T1000 (cell line): ENCODE measurements at regions not wholly inside any gene's neighbourhood (a gene's known extent, or its start where the extent isn't known, plus 50 kb on each side); places are given as distances from the start of the nearest gene placed in this dataset.

Source experiments
- DNase-seq: peaks from one replicate; lab custom pipeline; 2025; ENCODE audit warnings: mixed read lengths; lab: John Stamatoyannopoulos, UW

DNA sequence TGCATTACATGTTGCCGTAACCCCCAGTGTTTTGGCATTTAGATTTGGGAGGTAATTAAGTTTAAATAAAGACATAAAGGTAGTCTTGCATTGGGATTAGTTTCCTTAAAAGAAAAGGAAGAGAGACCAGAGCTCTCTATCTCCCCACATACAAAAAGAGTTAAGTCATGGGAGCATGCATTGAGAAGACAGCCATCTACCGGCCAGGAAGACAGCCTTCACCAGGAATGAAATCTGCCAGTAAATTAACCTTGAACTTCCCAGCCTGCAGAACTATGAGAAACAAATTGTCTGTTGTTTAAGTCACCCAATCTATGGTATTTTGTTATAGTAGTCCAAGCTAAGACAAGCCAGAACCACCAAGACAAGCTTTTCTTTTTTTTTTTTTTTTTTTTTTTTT, 567.0 kb upstream of the CDH18 start:
- DNase-seq, result no peak

DNA sequence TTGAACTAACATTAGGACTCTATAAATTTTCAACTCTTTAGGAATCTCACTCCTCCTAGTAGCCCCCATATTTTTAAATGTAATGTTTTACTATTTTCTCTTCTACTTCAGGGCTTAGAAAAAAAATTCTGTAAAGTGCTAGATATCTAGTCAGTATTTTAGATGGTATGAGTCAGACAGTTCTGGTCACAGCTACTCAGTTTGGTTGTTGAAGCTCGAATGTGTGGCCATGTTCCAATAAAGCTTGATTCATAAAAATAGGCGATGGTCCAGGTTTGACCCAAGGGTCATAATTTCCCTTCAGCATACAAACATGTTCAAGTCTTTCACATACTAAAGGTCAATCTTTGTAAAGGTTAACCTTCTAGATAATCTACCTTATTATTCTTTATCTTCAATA, 566.0 kb upstream of the CDH18 start:
- DNase-seq, result no peak

DNA sequence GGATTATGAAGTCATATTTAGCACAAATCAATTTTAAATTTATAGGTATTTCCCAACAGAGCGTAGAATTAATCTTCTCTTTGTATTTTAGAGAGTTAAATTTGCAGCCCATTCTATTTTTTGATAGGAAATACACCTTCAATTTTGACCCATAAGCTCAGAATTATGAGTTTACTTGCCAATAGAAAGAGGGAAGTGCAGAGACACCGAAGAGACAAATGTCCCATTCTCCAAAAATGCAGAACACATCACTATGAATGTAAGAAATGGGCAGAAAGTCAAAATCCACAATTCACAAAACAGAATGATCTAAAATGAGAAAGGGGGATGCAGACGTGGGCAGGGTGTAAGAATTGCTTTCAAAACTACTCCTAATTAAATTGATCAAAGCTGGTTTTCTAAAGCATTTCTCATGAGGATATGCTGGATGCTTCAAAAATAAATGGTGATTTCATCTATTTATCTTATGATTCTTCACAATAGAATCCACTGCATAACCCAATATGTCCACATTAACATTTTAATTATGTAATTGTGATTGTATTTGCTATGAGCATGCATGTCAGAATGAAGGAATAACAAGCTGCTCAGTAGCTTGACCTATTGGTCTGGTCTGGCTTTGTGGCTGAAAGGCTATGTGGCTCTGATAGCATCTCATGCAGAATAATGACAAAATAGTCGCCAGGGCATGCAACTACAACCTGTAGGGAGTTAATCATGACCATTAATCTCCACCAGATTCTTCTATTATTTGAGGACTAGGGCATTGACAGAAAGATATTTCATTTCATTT, 550.1 kb upstream of the CDH18 start:
- DNase-seq, result no peak

DNA sequence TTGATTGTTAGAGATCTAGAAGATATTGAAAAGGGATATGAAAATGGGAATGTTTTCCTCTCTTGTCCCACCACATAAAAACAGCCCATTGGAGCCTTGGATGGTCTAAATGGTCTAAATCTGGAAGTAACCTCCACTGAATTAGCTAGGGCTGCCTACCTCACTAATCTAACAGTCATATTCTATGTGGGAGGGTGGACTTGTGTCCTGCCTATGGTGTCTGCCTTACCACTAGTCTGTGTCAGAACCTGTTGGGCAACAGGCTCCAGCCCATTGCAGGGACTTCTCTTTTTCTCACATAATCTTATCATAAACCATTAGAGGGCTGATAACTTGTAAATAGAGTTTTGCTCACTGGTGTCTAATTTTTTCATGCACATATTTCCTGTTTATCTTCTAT, 548.8 kb upstream of the CDH18 start:
- no peak for DNase-seq

DNA sequence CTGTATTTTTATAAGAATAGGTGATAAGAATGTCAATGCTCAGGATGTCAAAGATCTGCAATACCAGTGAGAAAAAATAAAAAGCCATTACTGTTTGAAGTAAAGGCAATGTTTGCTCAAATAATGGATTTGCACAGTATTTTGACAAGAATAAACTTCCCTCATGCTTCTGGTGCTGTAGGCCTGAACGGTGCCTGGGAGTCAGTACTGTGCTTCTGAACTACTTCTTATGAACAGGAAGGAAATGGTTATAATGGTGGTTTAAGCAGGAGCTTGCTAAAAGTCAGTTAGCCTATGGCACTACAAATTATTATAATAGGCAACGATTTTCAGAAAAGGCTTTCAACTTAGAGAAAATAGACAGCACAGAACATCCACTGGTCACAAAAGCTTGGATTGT, 548.3 kb upstream of the CDH18 start:
- no peak for DNase-seq

DNA sequence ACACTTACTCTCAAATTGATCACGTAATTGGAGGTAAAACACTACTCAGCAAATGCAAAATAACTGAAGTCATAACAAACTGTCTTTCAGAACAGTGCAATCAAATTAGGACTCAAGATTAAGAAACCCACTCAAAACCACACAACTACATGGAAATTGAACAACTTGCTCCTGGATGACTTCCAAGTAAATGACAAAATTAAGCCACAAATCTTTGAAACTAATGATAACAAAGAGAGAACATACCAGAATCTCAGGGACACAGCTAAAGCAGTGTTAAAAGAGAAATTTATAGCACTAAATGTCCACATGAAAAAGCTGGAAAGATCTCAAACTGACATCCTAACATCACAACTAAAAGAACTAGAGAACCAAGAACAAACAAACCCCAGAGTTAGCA, 540.5 kb upstream of the CDH18 start:
- DNase-seq, result no peak

DNA sequence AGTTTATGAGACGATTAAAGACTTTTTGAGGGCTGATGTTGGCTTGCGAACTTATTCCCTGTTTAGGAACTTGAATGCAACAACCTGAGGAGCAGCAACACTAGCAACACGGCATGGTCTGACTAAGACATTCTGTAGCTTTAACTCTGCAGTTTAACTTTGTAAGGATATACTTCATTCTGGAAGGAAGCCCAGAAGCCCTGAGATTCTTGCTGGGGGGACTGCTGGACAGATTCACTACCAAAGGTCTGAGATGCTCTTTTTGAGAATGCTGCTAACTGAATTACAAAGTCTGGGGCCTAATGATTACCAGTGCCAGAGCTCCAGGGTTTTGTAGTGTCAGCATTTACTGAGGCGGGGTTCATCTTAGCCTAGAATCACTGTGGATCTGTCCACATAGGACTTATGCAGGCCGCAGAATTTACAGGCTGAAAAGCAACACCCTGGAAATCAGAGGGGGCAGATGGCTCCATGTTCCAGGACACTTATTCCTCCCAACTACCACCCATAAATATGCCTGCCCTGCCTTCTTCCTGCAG, 537.1 kb upstream of the CDH18 start:
- DNase-seq, result no peak

DNA sequence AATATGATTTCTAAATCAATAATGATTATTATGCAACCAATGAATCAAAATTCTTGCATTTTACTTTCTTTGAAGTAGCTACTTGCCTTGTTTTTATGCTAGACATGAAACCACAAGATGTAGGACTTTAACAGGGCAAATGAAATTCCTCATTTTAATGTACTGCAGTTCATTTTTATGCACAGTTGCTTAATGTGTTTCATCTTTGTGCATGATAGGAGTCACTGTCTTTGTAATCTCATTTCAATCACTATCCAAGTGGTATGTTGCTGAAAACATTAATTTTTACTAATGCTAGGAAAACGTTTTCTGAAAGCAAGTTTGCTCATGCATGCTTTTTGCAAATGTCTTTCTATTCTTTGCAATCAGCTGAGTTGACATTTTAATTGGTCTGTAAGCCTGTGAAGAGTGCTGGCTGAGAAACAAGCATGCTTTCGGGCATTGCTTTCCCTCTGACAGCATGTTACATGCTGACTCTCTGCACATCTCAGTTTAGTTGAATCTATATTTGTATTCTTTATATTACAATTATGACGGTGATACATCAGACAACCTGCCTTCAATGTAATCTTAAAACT, 535.0 kb upstream of the CDH18 start:
- DNase-seq, result no peak

DNA sequence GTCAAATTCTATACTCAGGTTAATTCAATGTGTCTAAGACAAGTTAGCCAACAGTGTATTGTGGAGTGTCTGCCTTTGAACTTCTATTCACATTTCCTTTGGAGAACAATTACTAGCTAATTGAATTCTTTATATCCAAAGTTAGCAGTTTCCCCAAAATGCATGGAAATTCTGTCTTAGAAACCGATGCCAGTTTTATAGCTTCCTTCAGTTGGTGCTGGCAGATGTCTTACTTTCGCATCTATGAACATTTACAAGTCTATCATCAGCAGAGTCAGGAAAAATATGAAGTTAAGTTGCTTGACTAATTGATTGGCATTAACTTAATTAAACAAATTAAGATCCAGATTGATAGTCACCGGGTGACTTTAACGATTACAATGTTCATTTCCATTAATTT, 527.6 kb upstream of the CDH18 start:
- no peak for DNase-seq

DNA sequence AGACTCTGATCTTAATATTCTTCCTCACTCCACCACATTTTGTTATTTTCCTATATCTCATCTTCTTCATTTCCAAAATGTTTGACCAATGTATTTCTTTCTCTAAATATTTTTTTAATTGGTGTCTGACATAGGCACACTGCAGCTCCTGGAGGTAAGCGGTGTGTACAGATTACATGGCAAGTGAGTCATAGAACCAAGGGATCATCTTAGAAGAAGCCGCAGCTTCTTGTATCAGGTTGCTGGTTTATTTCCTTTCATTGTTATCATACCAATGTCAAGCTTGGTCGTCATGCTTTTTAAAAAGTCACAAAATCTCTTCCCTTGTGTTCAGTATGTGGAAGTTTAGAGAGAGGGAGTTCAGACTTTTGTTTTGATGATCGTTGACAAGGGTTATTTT, 526.1 kb upstream of the CDH18 start:
- no peak for DNase-seq

DNA sequence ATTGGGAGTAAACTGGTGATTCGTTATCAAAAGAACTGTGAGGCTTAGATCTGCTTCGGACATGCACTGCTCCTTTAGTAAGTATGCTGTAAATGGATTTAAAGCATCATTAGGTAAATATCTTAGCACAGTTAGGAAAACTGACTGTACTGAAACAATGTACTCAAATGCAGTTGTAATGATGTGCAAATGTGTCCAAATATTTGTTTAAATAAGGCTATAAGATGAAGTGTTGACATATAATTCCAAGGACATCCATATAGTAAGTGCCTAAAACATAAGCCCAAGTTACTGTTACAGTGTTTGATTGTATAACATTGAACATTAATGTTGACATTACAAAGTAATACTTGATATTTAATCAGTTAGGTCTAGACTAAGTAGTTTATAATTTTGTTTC, 512.5 kb upstream of the CDH18 start:
- no peak for DNase-seq

DNA sequence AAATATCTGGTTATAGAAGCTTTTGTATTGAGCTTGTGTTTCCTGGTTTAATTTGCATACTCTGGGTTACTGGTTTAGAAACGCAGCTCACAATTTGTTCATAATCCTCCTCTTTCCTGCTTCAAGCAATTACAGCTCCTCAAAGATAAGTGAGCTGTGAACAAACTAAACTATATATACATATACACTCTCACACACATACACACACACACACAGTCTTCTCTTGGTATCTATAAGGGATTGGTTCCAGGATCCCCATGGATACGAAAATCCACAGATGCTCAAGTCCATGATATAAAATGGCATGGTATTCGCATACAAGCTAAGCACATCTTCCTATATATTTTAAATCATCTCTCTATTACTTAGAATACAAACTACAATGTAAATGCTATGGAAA, 510.9 kb upstream of the CDH18 start:
- DNase-seq, result no peak

DNA sequence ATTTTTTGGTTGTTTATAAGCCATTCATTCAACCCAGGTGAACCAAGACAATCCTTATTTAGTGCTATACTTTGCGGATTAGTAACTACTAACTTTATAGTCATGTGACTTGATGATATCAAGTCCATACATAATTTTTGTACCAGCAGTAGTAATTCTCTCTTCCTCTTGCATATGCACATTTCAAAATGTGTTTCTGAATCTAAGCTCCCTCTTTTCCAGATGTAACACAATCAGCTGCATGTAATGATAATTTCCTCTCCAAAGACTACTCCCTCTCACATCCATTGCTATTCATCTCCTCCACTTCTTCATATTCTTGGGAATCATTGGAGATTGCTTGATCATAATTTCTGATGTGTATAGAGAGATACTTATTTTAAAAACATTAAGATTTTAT, 510.1 kb upstream of the CDH18 start:
- no peak for DNase-seq

DNA sequence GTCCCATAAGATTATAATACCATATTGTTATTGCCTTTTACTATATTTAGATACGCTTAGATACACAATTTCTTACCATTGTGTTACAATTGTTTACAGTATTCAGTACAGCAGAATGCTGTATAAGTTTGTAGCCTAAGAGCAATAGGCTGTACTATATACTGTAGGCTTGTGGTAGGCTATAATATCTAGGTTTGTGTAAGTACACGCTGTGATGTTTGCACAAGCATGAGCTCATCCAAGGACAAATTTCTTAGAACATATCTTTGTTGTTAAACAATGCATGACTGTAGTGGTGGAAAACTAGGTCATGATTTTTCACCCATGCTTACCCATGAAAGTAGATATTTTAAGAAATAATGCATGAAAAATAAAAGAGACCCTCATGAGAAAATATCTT, 509.4 kb upstream of the CDH18 start:
- no peak for DNase-seq

DNA sequence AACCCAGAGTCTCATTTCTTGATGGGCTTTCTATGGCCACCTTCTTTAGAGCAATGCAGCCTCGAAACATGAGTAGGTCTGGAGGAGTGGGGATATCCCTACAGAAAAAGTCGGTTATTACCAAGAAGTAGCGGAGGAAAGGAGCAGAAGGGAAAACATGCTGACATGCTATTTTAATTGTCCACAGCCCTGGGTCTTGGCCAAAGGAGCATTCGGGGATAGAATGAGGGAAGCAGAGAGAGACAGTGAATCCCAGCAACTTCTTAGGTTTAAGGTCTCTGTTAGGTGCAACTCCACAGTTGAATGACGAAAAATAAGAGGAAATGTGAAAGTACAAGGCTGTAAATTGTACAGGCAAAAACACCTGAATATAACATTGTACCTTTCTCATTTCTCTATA, 506.7 kb upstream of the CDH18 start:
- no peak for DNase-seq

DNA sequence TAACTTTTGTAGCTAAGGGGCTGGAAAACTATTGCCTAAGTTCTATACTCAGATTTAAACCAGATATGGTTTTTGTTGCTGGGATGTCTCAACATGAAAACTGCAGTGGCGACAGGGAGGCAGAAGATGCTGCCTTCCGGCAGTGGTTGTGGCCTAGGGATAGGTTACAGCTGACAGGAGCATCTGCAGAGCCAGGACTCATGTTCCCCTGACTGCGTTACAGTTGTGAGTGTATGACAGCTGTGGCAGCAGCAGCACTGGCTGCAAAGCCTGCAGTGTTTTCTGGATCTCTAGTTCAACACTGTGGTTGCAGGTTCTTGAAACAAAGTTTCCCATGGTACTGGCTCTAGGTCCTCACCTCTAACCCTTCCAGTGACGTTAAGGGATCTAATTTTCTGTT, 498.8 kb upstream of the CDH18 start:
- no peak for DNase-seq

DNA sequence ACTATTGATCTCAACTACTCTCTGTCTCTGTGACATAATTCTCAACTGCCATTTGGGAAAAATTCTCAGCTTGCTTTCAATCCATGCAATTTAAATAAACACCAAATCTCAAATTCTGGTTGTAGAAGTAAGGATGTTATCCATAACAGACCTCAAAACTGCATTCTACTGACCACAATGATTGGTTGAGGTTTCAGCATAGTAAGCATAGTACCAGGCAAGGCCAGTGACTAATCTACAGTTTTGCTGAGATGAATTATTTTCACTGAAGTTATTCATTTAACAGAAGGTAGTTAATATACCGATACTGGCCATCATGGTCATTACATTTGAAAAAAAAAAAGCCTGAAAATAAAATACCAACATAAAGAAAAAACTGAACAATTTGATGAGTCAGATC, 488.0 kb upstream of the CDH18 start:
- no peak for DNase-seq

DNA sequence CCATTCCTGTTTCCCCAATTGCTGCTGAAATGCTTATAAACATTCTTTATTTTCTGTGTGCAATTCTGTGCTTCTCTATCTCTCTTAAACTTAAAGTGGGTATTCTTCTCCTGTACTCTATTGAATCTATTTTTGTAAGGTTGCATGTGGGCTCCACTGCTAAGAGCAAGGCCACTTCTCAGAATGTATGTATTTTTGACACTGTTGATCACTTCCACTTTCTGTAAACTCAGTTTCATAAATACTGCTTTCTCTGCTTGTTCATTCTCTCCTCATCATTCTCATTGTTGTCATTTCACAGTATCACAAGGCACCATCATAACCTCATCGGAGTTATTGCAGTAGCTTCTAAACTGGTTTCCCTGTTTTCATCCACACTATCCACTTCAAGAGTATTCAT, 483.0 kb upstream of the CDH18 start:
- DNase-seq, result no peak

DNA sequence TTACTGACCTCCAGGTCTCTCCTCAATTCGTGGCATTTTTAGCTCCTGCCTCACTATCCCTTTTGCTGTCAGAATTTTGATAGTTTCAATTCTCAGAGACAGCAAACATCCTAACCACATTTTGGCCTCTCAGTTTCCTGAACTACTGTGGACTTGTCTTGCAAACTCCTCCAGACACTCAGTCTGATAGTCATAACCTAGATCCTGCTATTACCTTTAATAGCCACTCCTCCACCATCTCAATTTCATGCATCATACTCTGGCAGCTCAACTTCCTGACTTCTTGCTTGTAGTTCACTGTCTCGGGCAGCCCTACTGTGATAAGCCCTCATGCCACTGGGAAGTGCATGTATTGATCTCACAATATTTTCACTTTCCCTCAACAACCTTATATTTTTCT, 481.8 kb upstream of the CDH18 start:
- DNase-seq, result no peak

DNA sequence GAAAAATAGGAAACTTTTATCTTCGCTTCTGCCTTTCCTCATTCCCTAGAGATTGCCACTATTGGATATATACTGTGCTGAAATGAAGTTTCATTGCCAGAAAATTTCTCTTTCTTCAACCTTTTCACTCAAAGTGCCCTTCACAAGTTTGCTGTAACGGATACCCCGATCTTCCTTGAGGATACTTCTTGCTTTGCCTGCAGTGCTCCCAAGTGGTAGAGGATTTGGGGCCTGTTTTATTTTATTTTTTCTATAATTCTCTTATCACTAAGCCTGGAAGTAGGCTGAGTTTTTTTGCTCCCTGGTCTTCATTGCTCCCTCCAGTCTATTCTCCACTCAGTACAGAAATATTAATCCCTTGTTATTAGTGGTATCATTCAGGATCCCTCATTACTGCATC, 481.4 kb upstream of the CDH18 start:
- DNase-seq, result no peak

DNA sequence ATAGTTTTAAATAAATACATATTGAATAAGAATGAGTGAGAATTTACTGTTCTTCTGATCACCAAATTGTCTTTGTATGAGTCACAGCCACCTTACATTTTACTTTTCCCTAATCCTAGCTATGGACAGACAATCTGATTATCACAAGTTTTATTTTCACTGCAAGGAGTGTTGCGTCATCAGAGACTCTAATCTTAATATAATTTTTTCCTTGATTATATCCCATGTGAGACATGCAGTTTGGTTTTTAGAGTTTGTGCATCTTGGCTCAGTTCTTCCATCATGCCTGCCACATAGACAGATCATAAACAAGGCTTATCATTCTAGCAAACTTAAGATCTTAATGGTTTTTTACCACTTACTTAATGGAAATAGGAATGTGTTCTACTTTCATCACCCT, 478.5 kb upstream of the CDH18 start:
- no peak for DNase-seq

DNA sequence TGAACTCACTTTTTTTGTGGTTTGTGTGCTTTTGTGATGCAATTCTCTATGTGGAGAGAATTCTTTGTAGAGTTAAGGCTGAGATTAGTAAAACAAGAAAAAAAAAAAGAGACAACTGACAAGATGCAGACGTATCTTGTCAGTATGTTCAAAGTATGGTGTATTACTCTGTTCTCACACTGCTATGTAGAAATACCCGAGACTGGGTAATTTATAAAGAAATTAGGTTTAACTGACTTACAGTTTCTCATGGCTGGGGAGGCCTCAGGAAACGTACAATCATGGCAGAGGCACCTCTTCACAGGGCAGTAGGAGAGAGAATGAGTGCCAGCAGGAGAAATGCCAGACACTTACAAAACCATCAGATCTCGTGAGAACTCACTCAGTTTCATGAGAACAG, 475.2 kb upstream of the CDH18 start:
- DNase-seq, result no peak

DNA sequence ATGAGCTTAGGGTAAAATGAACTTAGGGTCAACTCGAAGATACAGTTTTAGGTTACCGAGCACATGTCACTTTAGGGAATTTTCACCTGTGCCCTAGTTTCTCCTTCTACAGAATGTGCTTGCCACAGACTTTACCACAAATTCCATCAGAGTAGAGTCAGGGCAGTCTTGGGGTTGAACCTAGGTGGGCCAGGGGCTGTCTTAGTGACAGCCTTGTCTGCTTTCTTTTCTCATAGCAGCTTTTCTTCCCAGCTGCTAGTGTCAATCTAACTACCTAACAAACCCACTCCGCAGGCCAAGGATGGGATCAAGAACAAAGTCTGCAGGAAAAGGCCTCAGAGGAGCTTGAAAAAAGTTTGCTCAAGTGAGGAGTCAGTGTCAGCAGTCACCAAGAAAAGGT, 458.1 kb upstream of the CDH18 start:
- DNase-seq, result no peak

DNA sequence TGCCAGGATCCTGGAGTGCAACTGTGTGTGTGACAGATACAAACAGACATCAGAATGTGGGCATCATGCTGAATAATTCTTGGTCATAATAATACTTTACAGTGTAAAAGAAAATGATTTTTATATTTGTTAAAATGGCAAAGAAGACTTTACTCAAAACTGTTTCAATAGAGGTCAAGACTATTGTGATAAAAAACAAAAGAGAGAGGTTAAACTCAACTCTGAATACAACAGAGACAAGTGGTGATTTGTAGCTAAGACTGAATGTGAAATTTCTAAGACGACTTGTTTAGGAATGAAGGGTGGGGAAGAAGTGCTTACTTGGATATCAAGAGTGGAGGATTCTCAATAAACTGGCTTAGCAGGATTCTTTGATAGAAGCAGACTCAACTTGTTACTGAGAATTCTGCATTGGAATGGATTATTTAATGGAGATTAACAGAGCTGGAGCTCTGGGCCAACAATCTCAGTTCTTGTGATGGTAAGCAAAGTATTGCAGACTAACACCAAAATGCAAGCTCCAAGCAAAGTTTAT, 457.4 kb upstream of the CDH18 start:
- no peak for DNase-seq
